Skin of body (tissue), 1 donor: ENCODE measurements at regions not wholly inside any gene's neighbourhood (a gene's known extent, or its start where the extent isn't known, plus 50 kb on each side); places are given as distances from the start of the nearest gene placed in this dataset.

Source experiments
- DNase-seq: peaks from one replicate; lab custom pipeline; 2025; lab: John Stamatoyannopoulos, UW

DNA sequence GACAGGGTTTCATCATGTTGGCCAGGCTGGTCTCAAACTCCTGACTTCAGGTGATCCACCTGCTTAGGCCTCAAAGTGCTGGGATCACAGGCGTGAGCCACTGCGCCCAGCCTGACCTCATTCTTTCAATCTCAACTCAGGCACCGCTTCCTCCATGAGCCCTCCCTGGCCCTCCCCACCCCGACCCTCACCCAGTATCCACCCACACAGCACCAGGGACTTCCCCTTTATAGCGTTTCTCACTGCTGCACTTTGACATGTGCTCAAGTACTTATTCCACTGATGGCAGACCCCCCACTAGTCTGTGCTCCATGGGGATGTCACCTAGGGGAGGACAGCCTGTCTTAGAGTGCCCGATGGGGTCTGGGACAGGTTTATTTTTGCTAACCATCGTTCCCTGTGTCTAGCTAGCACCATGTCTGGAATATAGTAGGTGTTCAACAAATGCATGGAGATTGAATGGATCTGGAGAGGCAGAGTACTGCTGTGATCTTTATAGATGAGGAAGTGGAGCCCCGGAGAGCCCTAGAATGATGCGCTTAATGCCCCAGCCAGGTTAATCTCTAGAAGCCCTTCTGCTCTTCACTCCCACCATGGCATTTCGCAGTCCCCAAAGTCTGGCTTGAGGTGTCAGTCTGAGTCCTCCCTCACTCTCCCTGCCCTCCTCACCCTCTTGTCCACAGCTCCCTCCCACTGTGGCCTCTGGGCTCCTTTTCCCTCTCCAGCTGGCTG lies 258.8 kb downstream of the RPS24 start:
- no peak for DNase-seq

DNA sequence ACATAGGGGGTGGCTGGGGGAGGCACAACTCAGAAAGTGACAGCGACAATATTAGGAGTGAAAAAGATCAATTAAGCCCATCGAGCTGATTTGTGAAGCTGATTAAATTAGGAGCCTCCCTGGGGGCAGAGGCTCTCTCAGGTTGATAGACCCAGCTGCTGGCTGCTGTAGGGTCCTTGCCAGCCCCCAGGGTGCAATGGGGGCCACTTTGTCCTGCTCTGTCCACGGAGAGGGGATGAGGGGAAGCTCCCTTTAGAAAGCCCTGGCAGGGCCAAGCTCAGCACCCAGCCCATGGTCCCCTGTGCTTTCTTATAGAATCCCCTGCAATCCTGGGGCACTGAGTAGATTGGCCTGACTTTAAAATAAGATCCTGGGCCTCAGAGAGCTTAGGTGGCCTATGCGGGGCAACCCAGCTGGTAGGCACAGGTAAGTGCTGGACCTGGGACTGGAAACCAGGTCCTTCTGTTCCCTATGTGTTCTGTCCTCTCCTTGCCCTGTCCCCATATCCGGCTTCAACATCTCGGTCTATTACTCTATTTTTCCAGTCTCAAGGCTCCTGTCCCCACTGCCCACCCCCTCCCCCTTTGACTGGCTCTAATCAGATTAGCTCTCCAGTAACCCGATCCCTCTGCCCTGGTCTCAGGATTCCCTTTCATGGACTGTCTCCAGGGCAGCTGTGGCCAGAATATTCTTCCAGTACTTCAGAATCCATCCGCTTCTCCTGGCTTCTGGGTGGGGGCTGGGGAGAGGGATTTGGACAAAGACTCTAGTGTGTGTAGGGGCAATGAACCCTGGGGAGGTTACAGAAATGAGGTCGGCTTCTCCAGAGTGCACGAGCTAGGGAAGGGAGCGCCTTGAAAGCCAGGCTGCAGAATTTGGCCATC lies 259.6 kb downstream of the RPS24 start:
- DNase-seq: peak; percentile 35

DNA sequence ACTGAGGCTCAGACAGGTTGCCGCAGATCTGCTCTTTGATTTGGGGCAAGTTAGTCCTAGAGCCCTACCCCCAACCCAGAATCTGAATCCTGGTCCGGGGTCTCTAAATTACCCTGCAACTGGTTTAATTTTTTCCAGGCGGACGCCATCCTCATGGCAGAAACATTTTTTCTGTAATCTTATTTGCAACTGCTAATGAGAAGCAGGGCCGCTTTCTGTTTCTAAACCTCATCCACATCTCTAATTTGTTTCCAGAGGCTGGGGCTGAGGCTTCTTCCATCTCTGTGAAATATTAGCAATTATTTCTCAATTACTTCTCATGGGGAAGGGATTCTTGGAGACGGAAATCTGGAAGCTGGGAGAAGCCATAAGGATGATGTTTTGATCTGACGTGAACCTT lies 261.6 kb downstream of the RPS24 start:
- peak; percentile 59 for DNase-seq

DNA sequence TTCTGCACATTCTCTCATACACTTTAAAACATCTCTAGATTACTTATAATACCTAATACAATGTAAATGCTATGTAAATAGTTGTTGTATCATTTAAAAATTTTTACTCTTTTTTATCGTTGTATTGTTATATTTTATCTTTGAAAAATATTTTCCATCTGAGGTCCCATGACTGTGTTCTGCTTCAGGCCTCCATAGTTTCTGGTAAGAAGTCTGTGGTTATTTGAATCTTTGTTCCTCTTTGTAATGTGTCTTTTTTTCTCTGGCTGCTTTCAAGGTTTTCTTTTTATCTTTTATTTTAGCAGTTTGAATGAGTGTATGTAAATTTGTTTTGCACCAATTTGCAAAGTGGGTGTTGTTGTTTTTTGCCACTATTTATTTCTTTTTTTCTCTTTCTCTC lies 263.1 kb downstream of the RPS24 start:
- DNase-seq: no peak

DNA sequence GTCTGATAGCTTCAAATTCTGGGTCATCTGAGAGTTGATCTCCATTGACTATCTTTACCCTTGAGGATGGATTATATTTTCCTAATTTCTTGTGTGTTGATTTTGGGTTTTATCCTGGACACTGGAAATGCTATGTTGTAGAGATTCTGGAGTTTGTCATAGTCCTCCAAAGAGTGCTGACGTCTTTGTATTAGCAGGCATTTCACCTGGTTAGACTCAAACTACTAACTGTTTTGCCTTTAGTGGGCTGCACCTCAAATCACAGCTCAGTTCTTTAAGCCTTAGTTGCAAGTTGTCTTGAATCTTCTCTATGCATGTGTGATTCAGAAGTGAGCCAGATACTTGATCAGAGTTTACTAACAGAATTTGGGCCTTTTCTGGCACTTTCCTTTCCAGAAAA lies 264.3 kb downstream of the RPS24 start:
- DNase-seq: no peak

DNA sequence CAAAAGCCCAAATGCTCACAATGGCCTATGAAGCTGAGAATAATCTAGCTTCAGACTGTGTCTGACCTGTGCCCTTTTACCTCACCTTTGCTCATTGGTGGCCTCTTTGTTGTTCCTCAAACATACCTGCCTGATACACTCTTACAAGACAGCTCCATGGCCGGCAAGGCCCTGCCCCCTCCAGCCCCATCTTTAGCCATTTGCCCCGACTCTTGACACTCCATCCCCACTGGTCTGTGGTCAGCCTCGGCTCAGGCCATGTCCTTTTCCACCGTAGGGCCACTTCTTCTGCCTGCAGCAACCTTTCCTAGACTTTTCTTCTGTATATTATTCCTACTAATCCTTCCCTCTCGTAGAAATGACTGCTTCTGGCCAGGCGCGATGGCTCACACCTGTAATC lies 265.2 kb downstream of the RPS24 start:
- no peak for DNase-seq

DNA sequence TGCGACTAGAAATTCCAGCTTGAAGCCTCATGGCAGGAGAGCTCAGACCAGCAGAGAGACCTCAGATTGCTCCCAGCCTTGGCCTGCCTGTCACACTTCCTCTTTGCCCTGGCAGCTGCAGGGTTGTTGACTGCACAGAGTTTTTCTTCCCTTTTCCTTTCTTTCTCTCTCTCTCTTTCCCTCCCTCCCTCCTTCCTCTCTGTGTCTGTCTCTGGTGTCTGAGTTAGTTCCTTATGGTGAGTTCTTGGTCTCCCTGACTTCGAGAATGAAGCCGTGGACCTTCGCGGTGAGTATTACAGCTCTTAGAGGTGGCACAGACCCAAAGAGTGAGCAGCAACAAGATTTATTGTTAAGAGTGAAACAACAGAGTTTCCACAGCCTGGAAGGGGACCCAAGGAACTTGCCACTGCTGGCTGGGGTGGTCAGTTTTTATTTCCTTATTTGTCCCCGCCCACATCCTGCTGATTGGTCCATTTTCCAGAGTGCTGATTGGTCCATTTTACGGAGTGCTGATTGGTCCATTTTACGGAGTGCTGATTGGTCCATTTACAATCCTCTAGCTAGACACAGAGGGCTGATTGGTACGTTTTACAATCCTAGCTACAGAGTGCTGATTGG lies 266.3 kb downstream of the RPS24 start:
- no peak for DNase-seq

DNA sequence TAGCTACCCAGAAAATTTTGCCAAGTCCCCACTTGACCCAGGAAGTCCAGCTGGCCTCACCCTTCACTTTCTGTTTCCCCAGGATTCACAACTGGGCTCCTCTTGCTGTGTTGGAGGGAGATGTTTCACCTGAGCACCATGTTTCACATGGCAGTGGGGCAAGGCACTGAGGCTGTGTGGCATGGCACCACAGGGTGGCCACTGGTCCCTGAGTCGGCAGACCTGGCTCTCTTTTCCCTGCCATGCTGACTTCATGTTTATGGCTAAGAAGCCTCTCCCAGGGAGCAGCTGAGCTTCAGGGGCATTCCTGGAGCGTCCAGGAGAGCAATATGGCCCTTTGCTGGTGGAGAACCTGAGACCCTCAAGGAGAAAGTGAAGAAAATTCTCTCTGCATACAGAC lies 266.9 kb downstream of the RPS24 start:
- DNase-seq: no peak

DNA sequence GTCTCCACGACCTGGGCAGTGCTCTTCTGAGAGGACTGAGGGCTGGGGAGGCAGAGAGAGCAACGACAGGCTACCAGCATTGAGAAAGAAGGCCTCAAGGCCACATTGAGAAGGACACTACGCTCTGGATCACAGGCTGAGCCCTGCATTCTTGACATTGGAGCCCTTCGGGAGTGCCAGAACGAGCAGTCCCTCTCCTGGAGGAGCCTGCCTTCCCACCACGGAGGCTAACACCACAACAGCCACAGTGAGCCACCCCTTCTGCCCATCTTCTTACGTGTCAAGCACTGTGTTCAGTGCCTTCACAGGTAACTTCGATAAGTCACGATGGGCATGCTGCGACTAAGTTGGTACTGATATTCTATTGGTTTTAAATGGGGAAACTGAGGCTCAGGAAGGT lies 267.8 kb downstream of the RPS24 start:
- DNase-seq: no peak

DNA sequence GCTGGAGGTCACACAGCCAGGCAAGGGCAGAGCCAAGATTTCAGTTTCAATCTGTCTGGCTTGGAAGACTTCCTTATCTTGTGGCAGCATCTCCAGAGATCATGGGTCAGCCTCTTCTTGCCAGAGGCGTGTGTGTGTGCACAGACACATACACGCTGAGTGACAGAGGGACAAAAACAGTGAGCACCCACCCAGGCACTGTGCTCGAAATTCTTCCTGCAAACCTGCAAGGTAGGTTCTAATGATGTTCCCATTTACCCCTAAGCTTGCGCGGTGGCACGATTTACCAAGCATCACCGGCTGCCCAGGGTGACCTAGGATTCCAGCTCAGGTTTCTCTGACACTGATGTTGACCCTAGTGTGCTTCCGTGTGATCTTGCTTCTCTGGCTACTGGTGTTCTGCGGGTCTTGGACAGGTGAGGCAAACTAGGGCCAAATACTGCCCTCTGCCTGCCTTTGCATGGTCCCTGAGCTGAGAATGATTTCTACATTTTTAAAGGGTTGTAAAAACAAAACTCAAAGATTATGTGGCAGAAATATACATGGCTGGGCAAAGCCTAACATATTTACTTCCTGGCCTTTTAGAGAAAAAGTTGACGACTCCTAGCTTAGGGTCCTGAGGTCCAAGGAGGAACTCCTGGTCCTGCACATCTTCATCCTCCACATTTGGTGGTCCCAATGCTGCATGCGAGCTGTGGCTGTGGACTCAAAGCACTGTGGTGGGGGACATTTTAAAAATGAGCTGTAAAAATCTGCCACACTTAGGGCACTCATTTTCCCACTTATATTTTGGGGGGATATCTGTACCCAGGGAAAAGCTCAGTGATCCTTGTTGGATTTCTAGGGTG lies 268.5 kb downstream of the RPS24 start:
- DNase-seq: no peak

DNA sequence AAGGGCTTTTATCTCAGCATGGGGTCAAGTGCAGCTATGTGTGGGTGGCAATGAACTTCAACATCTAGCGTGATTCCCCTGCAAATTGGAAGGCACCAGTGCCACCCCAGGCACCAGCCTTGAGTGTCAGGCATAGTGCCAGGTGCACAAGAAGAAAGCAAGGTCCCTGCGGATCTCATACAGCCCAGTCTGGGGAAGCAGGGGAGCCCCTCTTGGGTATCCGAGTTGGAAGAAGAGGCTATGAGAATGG lies 269.0 kb downstream of the RPS24 start:
- DNase-seq: no peak

DNA sequence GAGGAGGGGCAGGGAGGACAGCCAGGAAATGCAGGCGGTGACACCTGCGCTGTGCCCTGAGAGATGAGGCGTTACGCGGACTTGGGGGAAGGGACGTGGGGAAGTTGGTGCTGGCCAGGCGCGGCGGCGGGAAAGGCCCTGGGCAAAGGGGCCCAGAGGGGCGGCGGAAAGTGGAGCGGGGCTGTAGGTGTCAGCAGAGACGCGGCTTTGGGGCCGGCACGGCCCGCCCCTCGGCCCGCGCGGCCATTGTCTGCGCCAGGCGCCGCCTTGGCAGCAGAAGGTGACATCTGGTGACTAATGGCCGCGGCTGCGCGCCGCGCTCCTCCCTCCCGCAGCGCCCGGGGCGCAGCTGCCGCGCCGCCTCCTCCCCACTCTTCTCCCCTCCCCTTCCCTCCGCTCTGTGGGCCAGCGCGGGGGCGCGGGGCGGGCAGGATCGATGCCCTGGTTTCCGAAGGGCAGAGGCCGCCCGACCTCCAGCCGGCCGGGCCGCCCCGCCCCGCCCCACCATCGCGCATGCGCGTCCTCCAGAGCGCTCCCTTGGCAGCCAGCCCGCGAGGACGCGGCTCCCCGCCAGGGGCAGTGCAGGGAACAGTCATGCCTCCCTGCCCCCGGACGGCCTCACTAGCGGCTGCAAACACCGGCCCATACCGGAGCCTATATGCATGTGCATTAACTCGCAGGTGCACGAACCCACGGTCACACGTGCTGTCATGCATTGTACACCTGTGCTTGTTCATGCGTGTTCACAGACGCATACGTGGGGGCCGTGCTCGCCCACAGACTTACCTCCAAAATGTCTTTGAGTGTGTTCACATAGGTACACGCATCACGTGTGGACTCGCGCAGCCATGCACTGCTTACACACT lies 269.6 kb downstream of the RPS24 start:
- DNase-seq: peak; percentile 82

DNA sequence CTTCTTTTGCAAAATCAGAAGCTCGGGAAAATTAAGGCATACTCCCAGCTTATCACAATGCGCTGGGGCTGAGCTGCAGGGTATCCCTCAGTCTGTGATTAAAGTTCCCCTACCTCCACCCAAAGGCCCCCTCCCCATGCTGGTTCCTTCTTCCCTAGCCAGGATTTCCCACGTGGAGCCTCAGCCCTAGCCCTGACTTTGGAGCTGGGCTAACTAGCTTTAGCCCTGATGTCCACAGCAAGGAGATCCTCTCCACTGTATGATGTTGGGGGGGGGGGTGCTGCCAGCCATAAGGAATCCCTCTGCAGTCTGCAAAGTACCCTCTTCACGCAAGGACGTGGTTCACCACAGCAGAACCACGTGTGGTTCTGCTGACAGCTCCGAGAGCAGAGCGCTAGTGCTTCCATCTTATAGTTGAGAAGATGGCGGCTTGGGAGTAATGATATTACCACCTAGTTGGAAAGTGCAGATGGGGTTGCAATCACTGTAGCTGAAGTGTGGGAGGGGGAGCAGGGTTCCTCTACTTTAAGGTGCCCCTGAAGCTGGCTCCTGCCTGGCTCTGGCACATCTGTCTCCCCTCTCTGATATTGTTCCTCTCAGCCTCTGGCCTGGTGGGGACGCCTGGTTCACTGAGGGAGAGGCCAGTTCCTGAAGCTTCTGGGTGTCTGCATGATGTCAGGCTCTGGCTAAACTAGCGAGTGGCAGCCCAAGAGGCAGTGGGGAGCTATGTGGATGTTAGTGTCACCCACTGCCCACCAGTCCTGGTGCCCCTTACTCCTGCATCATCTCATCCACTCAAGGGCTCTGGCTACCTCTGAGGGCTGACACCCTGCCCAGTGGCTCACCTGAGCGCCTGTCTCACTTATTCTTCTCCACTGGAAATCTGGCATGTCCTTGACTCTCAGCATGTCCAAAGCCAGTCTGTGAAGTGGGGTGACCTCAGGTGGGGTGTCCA lies 270.7 kb downstream of the RPS24 start:
- no peak for DNase-seq

DNA sequence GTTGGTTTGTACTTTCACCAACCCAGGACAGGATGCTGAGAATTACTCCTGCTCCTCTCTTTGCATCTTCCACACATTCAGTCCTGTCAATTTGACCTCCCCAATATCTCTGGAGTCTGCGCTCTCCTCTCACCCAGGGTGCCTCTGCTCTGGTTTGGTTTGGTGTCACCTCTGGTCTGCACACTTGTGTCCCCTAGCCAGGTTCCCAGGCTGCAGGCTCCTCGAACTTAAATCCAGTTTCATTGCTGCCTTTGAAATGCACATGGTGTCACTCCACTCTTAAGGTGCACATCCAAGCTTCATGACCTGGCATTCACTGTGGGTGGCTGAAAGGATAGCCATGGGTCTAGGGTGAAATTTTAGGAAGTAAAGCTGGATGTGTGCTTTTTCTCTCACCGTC lies 271.6 kb downstream of the RPS24 start:
- no peak for DNase-seq

DNA sequence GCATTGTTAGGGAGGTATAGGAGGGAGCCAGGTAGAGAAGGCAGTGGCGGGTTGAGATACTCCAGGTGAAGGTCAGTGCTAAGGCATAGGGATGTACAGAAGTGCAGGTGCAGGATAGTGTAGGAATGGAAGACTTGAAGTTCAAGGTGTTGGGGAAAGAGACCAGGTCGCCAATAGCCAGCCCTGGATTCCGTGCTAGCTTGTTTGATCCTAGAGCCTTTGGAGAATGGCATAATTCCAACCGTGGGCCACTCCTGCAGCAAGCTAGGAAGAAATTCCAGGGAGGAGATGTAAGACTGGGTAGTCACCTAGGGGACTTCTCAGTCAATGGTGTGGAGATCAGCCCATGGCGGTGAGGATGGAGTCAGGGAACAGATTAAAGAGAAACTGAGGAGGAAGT lies 272.7 kb downstream of the RPS24 start:
- DNase-seq: no peak

DNA sequence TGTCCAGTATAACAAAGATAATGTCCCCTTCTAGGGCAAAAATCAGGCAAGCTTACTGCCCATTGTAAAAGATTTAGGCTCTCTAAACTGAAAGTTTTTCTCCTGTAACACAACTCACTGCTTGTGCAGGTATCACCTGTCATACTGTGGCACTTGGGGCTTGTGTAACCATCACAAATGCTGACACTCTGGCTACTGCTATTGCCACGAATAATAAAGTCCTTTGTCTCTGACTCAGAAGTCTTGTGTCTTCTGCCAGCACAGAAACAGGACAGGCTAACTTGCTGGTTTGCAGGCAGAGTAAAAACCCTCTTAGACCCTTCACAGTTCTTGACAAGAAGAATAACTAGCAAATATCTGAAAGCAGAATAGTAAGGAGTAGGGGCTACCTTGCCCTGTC lies 273.9 kb downstream of the RPS24 start:
- no peak for DNase-seq

DNA sequence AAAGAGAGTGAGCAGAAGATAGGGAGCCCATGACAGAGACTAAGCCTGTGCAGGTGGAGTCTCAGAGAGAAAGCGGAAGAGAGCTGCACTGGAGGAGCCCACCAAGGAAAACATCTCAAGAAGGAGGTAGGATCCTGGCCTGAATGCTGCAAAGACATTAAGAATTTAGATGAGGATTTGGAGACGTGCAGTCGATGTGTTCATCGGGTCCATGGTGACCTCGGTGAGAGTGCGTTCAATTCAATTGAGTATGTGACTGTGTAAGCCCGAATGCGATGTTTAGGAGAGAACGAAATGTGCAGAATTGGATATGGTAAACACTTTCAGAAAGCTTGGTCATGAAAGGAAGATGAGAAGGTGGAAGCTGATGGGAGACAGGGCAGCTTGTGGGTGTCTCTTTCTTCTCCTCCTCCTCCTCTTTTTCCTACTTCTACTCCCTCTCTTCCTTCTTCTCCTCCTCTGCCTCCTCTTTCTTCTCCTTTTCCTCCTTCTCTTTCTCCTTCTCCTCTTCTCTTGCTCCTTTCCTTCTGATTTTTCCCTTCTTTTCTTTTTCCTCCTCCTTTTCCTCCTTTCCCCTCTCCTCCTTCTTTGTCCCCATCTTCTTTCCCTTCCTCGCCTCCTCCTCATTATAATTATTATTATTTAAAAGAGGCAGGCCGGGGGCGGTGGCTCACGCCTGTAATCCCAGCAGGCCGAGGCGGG lies 276.0 kb downstream of the RPS24 start:
- no peak for DNase-seq

DNA sequence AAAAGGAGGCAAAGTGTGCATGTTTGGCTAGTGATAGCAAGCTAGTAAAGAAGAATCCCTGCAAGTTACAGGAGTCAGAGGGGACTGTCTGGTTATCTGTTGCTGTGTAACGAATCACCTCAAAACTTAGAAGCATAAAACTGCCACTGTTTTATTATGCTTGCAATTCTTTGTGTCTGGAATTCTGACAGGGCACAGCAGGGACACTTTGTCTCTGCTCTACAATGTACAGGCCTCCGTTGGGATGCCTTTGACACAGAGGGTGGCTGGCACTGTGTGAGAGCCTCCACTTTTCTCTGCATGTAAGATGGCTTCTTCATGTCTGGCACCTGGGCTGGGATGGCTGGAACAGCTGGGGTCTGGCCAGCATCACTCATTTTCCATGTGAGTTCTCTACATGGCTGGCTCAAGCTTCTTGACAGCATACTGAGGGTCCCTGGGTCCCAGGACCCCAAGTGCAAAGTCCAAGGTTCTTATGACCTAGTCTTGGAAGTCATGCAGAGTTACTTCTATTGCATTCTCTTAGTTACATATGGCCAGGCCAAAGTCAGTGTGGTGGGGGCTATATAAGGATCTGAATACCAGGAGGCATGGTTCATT lies 276.9 kb downstream of the RPS24 start:
- DNase-seq: no peak
